ENCODE measurements at regions not wholly inside any gene's neighbourhood (a gene's known extent, or its start where the extent isn't known, plus 50 kb on each side); places are given as distances from the start of the nearest gene placed in this dataset.

- DNase-seq (ENCODE audit: low read depth in 2 of 2), result no peak
Measured at GRCh38 chr1:5597991-5598823, 394.0 kb downstream of the NPHP4 start.

GRCh38 chr1:5597171-5597850 lies 394.9 kb downstream of the NPHP4 start:
- DNase-seq (ENCODE audit: low read depth in 2 of 2), result no peak

GRCh38 chr1:5596651-5597050 lies 395.6 kb downstream of the NPHP4 start:
- no peak for DNase-seq (ENCODE audit: low read depth in 2 of 2)

GRCh38 chr1:5595531-5596170 lies 396.6 kb downstream of the NPHP4 start:
- DNase-seq (ENCODE audit: low read depth in 2 of 2), result no peak

- DNase-seq (ENCODE audit: low read depth in 2 of 2), result no peak
Measured at GRCh38 chr1:5594056-5594956, 397.9 kb downstream of the NPHP4 start.

- no peak for DNase-seq (ENCODE audit: low read depth in 2 of 2)
Measured at GRCh38 chr1:5590717-5591116, 401.5 kb downstream of the NPHP4 start.

GRCh38 chr1:5586629-5587028 lies 405.6 kb downstream of the NPHP4 start:
- DNase-seq (ENCODE audit: low read depth in 2 of 2), result no peak

- DNase-seq (ENCODE audit: low read depth in 2 of 2), result no peak
Measured at GRCh38 chr1:5585256-5585655, 407.0 kb downstream of the NPHP4 start.

GRCh38 chr1:5580926-5581325 lies 411.3 kb downstream of the NPHP4 start:
- no peak for DNase-seq (ENCODE audit: low read depth in 2 of 2)

- DNase-seq (ENCODE audit: low read depth in 2 of 2), result no peak
Measured at GRCh38 chr1:5579966-5580365, 412.3 kb downstream of the NPHP4 start.

- no peak for DNase-seq (ENCODE audit: low read depth in 2 of 2)
Measured at GRCh38 chr1:5578690-5579089, 413.5 kb downstream of the NPHP4 start.

- no peak for DNase-seq (ENCODE audit: low read depth in 2 of 2)
Measured at GRCh38 chr1:5577255-5578040, 414.8 kb downstream of the NPHP4 start.

GRCh38 chr1:5576673-5577065 lies 415.6 kb downstream of the NPHP4 start:
- no peak for DNase-seq (ENCODE audit: low read depth in 2 of 2)

- DNase-seq (ENCODE audit: low read depth in 2 of 2), result no peak
Measured at GRCh38 chr1:5576011-5576672, 416.1 kb downstream of the NPHP4 start.

GRCh38 chr1:5575396-5575940 lies 416.8 kb downstream of the NPHP4 start:
- DNase-seq (ENCODE audit: low read depth in 2 of 2), result no peak

- no peak for DNase-seq (ENCODE audit: low read depth in 2 of 2)
Measured at GRCh38 chr1:5574641-5575040, 417.6 kb downstream of the NPHP4 start.

GRCh38 chr1:5572794-5573193 lies 419.4 kb downstream of the NPHP4 start:
- DNase-seq (ENCODE audit: low read depth in 2 of 2), result no peak

GRCh38 chr1:5571861-5572401 lies 420.3 kb downstream of the NPHP4 start:
- DNase-seq (ENCODE audit: low read depth in 2 of 2), result no peak

- no peak for DNase-seq (ENCODE audit: low read depth in 2 of 2)
Measured at GRCh38 chr1:5571438-5571837, 420.8 kb downstream of the NPHP4 start.

GRCh38 chr1:5570931-5571330 lies 421.3 kb downstream of the NPHP4 start:
- DNase-seq (ENCODE audit: low read depth in 2 of 2), result no peak

Measured in fibroblast of skin of left biceps (primary cell).